ENCODE measurements at regions not wholly inside any gene's neighbourhood (a gene's known extent, or its start where the extent isn't known, plus 50 kb on each side); places are given as distances from the start of the nearest gene placed in this dataset.

GRCh38 chr4:11323771-11324170 lies 104.9 kb downstream of the HS3ST1 start:
- no peak for DNase-seq
- no peaks in the 10 kb centered on the region for H3K27me3 ChIP-seq (ENCODE audit: low read length)
- H3K9me2 ChIP-seq (replicated peaks; ENCODE audit: insufficient read depth, low read length) = no peaks in the 10 kb centered on the region
- no peak overlapping the region for H3K4me3 ChIP-seq (ENCODE audit: low read length)
- no peaks in the 10 kb centered on the region for H3K79me2 ChIP-seq (ENCODE audit: low read length)
- no peaks in the 10 kb centered on the region for H3K4me1 ChIP-seq (ENCODE audit: low read length)
- H4K20me1 ChIP-seq (ENCODE audit: insufficient read depth, low read depth, low read length) = no peaks in the 10 kb centered on the region
- H3K9me3 ChIP-seq (ENCODE audit: low read length) = peaks cover 22% of the 10 kb centered on the region
- H2AFZ ChIP-seq (ENCODE audit: low read length) = no peak overlapping the region
- H3K9ac ChIP-seq (ENCODE audit: low read length) = no peak overlapping the region
- H3K36me3 ChIP-seq (ENCODE audit: insufficient read depth, low read length) = no peaks in the 10 kb centered on the region
- H3K27ac ChIP-seq (ENCODE audit: low read length) = no peak overlapping the region
- H3K4me2 ChIP-seq (ENCODE audit: low read depth, low read length, poor library complexity, severe bottlenecking) = no peak overlapping the region

- Histone ChIP-seq H3K27ac (ENCODE audit: low read length) (no peak overlapping the region), H3K27me3 (ENCODE audit: low read length) (no peaks in the 10 kb centered on the region), H2AFZ (ENCODE audit: low read length) (no peak overlapping the region), H3K4me1 (ENCODE audit: low read length) (no peaks in the 10 kb centered on the region), H3K36me3 (ENCODE audit: insufficient read depth, low read length) (no peaks in the 10 kb centered on the region), H3K9me2 (replicated peaks; ENCODE audit: insufficient read depth, low read length) (no peaks in the 10 kb centered on the region), H3K4me2 (ENCODE audit: low read depth, low read length, poor library complexity, severe bottlenecking) (no peak overlapping the region), H3K9me3 (ENCODE audit: low read length) (peaks cover 7% of the 10 kb centered on the region; the same call in 1 of the 2 replicates), H4K20me1 (ENCODE audit: insufficient read depth, low read depth, low read length) (no peaks in the 10 kb centered on the region), H3K79me2 (ENCODE audit: low read length) (no peaks in the 10 kb centered on the region), H3K9ac (ENCODE audit: low read length) (no peak overlapping the region), H3K4me3 (ENCODE audit: low read length) (no peak overlapping the region)
- no peak for DNase-seq
Measured at GRCh38 chr4:11313157-11313943, 115.3 kb downstream of the HS3ST1 start.

GRCh38 chr4:11312389-11312788 lies 116.3 kb downstream of the HS3ST1 start:
- no peak overlapping the region for H3K4me3 ChIP-seq (ENCODE audit: low read length)
- H4K20me1 ChIP-seq (ENCODE audit: insufficient read depth, low read depth, low read length) = no peaks in the 10 kb centered on the region
- H3K4me1 ChIP-seq (ENCODE audit: low read length) = no peaks in the 10 kb centered on the region
- H3K9me3 ChIP-seq (ENCODE audit: low read length) = peaks cover 4% of the 10 kb centered on the region; the same call in 1 of the 2 replicates
- no peaks in the 10 kb centered on the region for H3K36me3 ChIP-seq (ENCODE audit: insufficient read depth, low read length)
- no peak overlapping the region for H2AFZ ChIP-seq (ENCODE audit: low read length)
- H3K27me3 ChIP-seq (ENCODE audit: low read length) = no peaks in the 10 kb centered on the region
- no peak overlapping the region for H3K27ac ChIP-seq (ENCODE audit: low read length)
- H3K4me2 ChIP-seq (ENCODE audit: low read depth, low read length, poor library complexity, severe bottlenecking) = no peak overlapping the region
- H3K9me2 ChIP-seq (replicated peaks; ENCODE audit: insufficient read depth, low read length) = no peaks in the 10 kb centered on the region
- H3K9ac ChIP-seq (ENCODE audit: low read length) = no peak overlapping the region
- H3K79me2 ChIP-seq (ENCODE audit: low read length) = no peaks in the 10 kb centered on the region
- DNase-seq = no peak

DNA sequence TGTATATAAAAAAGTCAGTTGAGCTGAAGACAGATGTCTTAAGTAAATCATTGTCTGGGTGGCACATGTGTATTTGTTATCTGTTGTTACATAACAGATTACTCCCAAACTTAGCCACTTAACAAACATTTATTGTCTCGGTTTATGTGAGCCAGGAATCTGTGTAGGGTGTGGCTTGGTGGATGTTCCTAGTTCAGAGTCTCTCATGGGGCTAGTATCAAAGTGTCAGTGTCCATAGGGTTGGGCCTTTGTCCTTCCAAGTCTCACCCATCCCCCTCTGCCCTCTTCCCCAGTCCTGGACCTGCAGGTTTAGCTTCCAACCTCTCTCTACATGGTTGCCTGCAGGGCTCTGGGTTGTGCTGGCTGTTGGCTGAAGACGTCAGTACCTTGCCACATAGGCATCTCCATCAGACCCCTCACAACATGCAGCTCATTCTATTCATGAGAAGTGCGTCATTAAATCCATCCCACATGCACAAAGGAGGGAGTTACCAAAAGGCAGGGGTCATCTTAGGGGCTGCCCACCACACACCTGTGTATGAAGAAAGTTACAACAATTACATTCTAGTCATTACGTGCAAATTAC lies 127.5 kb downstream of the HS3ST1 start:
- Histone ChIP-seq H3K4me2 (ENCODE audit: low read depth, low read length, poor library complexity, severe bottlenecking) (no peak overlapping the region), H3K9me3 (ENCODE audit: low read length) (peaks cover 8% of the 10 kb centered on the region), H3K36me3 (ENCODE audit: insufficient read depth, low read length) (no peaks in the 10 kb centered on the region), H2AFZ (ENCODE audit: low read length) (no peak overlapping the region), H3K4me3 (ENCODE audit: low read length) (no peak overlapping the region), H3K4me1 (ENCODE audit: low read length) (no peaks in the 10 kb centered on the region), H3K9me2 (replicated peaks; ENCODE audit: insufficient read depth, low read length) (no peaks in the 10 kb centered on the region), H3K27ac (ENCODE audit: low read length) (no peak overlapping the region), H3K79me2 (ENCODE audit: low read length) (no peaks in the 10 kb centered on the region), H3K27me3 (ENCODE audit: low read length) (no peaks in the 10 kb centered on the region), H4K20me1 (ENCODE audit: insufficient read depth, low read depth, low read length) (no peaks in the 10 kb centered on the region), H3K9ac (ENCODE audit: low read length) (no peak overlapping the region)
- no peak for DNase-seq

DNA sequence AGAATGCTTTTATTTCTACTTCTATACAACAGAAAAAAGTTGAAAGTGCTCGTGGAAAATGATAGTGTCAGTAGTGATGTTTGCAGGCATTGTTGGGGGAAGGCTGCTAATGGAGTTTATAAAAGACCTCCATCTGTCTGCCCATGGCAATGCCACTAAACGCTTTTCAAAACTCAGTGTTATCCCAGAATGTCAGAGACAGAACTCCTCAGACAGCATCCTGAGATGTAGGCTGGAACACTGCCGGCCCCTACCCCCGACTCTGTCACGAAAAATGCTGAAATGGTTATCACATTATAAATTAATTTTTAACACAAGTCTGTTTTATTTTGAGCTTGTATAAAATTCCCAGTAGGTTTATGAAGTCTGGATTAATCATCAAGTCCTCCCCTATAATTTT lies 128.9 kb downstream of the HS3ST1 start:
- Histone ChIP-seq H3K27ac (ENCODE audit: low read length) (no peak overlapping the region), H3K9ac (ENCODE audit: low read length) (no peak overlapping the region), H3K79me2 (ENCODE audit: low read length) (no peaks in the 10 kb centered on the region), H3K4me3 (ENCODE audit: low read length) (no peak overlapping the region), H3K36me3 (ENCODE audit: insufficient read depth, low read length) (no peaks in the 10 kb centered on the region), H3K9me2 (replicated peaks; ENCODE audit: insufficient read depth, low read length) (no peaks in the 10 kb centered on the region), H3K4me2 (ENCODE audit: low read depth, low read length, poor library complexity, severe bottlenecking) (no peak overlapping the region), H3K27me3 (ENCODE audit: low read length) (no peaks in the 10 kb centered on the region), H3K9me3 (ENCODE audit: low read length) (peaks cover 8% of the 10 kb centered on the region), H2AFZ (ENCODE audit: low read length) (no peak overlapping the region), H4K20me1 (ENCODE audit: insufficient read depth, low read depth, low read length) (no peaks in the 10 kb centered on the region), H3K4me1 (ENCODE audit: low read length) (no peaks in the 10 kb centered on the region)
- DNase-seq = no peak

DNA sequence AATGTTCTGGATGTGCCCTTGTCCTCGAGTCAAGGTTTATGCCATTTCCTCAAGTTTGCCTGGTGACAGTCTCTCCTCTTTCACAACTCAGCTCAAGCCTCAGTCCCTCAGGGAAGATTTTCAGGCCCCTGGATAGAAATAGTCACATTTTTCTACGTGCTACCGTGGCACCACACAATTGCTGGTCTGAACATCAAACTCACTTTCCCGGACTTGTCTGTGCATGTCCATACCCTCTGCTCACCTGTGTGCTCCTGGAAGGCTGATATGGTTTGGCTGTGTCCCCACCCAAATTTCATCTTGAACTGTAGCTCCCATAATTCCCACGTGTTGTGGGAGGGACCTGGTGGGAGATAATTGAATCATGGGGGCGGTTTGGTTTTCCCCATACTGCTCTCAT lies 129.7 kb downstream of the HS3ST1 start:
- Histone ChIP-seq H3K36me3 (ENCODE audit: insufficient read depth, low read length) (no peaks in the 10 kb centered on the region), H3K9ac (ENCODE audit: low read length) (no peak overlapping the region), H3K9me2 (replicated peaks; ENCODE audit: insufficient read depth, low read length) (no peaks in the 10 kb centered on the region), H4K20me1 (ENCODE audit: insufficient read depth, low read depth, low read length) (no peaks in the 10 kb centered on the region), H3K79me2 (ENCODE audit: low read length) (no peaks in the 10 kb centered on the region), H3K27ac (ENCODE audit: low read length) (no peak overlapping the region), H3K27me3 (ENCODE audit: low read length) (no peaks in the 10 kb centered on the region), H3K4me2 (ENCODE audit: low read depth, low read length, poor library complexity, severe bottlenecking) (no peak overlapping the region), H3K4me3 (ENCODE audit: low read length) (no peak overlapping the region), H2AFZ (ENCODE audit: low read length) (no peak overlapping the region), H3K4me1 (ENCODE audit: low read length) (no peaks in the 10 kb centered on the region), H3K9me3 (ENCODE audit: low read length) (peaks cover 8% of the 10 kb centered on the region)
- DNase-seq = no peak

DNA sequence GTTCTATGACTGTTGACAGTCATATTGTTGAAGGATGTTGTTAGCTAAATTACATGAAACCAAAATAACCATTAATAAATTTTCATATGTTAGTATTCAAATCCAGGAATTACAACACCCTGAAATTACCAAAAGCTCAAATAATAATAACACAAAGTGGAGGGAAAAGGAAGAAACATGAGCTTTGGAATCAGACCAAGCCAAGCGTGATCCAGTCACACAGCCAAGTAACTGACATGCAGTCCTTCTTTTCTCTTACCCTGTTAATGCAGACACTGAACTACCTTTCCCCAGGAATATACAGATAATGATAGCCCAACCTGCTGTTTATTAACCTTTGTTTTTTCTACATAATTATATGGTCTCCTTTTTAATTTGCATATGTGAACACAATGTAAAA lies 130.2 kb downstream of the HS3ST1 start:
- no peak for DNase-seq
- H3K9me2 ChIP-seq (replicated peaks; ENCODE audit: insufficient read depth, low read length) = no peaks in the 10 kb centered on the region
- H3K9ac ChIP-seq (ENCODE audit: low read length) = no peak overlapping the region
- H3K4me2 ChIP-seq (ENCODE audit: low read depth, low read length, poor library complexity, severe bottlenecking) = no peak overlapping the region
- H2AFZ ChIP-seq (ENCODE audit: low read length) = no peak overlapping the region
- no peaks in the 10 kb centered on the region for H4K20me1 ChIP-seq (ENCODE audit: insufficient read depth, low read depth, low read length)
- H3K9me3 ChIP-seq (ENCODE audit: low read length) = peaks cover 5% of the 10 kb centered on the region
- no peak overlapping the region for H3K4me3 ChIP-seq (ENCODE audit: low read length)
- no peaks in the 10 kb centered on the region for H3K36me3 ChIP-seq (ENCODE audit: insufficient read depth, low read length)
- H3K4me1 ChIP-seq (ENCODE audit: low read length) = no peaks in the 10 kb centered on the region
- no peaks in the 10 kb centered on the region for H3K27me3 ChIP-seq (ENCODE audit: low read length)
- no peak overlapping the region for H3K27ac ChIP-seq (ENCODE audit: low read length)
- no peaks in the 10 kb centered on the region for H3K79me2 ChIP-seq (ENCODE audit: low read length)

DNA sequence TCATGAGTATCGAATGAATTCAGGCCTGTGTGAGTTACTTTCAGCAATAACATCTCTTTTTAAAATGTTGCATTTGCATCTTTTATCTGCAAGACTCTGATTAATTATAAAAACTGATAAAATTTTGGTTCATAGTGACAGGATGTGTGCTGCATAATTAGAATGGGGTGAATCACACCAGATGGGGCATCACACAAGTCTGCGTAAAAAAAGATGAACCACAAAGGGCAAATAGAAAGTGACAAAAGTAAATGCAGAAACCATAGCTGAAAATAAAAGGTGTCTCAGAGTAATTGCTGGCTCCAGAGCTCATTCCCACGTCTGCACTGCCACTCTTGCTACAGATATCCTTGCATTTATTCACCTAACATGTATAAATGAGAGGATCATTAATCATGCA lies 131.1 kb downstream of the HS3ST1 start:
- no peaks in the 10 kb centered on the region for H3K79me2 ChIP-seq (ENCODE audit: low read length)

More for the DNA sequence above, 131.1 kb downstream of the HS3ST1 start:
- Histone ChIP-seq H3K27me3 (ENCODE audit: low read length) (no peaks in the 10 kb centered on the region), H3K4me2 (ENCODE audit: low read depth, low read length, poor library complexity, severe bottlenecking) (no peak overlapping the region), H3K27ac (ENCODE audit: low read length) (no peak overlapping the region), H3K9me2 (replicated peaks; ENCODE audit: insufficient read depth, low read length) (no peaks in the 10 kb centered on the region), H3K4me1 (ENCODE audit: low read length) (no peaks in the 10 kb centered on the region), H3K9ac (ENCODE audit: low read length) (no peak overlapping the region), H4K20me1 (ENCODE audit: insufficient read depth, low read depth, low read length) (no peaks in the 10 kb centered on the region), H3K9me3 (ENCODE audit: low read length) (peaks cover 5% of the 10 kb centered on the region), H3K4me3 (ENCODE audit: low read length) (no peak overlapping the region), H2AFZ (ENCODE audit: low read length) (no peak overlapping the region), H3K36me3 (ENCODE audit: insufficient read depth, low read length) (no peaks in the 10 kb centered on the region)
- no peak for DNase-seq
